ENCODE measurements at regions not wholly inside any gene's neighbourhood (a gene's known extent, or its start where the extent isn't known, plus 50 kb on each side); places are given as distances from the start of the nearest gene placed in this dataset.

DNA sequence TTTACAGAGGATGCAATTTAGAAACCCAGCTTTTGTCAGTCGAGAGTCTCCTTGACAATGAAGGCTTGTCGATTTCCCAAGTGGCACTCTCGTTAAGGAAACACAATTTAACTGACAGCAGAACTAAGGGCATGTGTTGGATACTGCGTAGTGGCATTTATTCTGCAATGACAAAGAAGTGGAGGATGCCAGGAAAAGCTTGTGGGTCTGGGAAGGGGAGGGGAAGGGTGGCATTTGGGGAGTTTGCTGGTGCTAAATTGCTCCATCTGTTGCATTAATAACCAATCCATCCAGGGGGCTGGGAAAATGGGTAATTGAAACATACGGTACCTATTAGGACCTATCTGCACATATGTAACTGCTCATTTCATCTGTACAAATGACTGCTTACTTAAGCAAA, 190.6 kb downstream of the NSG2 start:
- TF ChIP-seq, protein P1, sequence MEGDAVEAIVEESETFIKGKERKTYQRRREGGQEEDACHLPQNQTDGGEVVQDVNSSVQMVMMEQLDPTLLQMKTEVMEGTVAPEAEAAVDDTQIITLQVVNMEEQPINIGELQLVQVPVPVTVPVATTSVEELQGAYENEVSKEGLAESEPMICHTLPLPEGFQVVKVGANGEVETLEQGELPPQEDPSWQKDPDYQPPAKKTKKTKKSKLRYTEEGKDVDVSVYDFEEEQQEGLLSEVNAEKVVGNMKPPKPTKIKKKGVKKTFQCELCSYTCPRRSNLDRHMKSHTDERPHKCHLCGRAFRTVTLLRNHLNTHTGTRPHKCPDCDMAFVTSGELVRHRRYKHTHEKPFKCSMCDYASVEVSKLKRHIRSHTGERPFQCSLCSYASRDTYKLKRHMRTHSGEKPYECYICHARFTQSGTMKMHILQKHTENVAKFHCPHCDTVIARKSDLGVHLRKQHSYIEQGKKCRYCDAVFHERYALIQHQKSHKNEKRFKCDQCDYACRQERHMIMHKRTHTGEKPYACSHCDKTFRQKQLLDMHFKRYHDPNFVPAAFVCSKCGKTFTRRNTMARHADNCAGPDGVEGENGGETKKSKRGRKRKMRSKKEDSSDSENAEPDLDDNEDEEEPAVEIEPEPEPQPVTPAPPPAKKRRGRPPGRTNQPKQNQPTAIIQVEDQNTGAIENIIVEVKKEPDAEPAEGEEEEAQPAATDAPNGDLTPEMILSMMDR (IDR thresholded peaks at IDR 0.05 in 8 of 11, conservative IDR thresholded peaks at IDR 0.05 in 3 of 11): no peak
- TF ChIP-seq POLR2A (IDR thresholded peaks at IDR 0.05) (no peak), POLR2AphosphoS5 (IDR thresholded peaks at IDR 0.05) (no peak)
